SK-N-MC (cell line): ENCODE measurements at regions not wholly inside any gene's neighbourhood (a gene's known extent, or its start where the extent isn't known, plus 50 kb on each side); places are given as distances from the start of the nearest gene placed in this dataset.

ENCODE experiments used
- EZH2 ChIP-seq: fragments of 200-600 bp; sonication (generic); IDR thresholded peaks from one replicate; pipeline ENCODE4 v1.6.1; 2017; ENCODE audit warnings: antibody characterized with exemption
- FOXP2 ChIP-seq: optimal IDR thresholded peaks from 2 replicates; pipeline ENCODE3; 2011; ENCODE audit warnings: mild to moderate bottlenecking, moderate library complexity; ENCODE audit not compliant: insufficient read depth; ENCODE audit errors: extremely low read length, control extremely low read depth
- POLR2AphosphoS5 ChIP-seq: IDR thresholded peaks from 2 replicates; pipeline ENCODE4 v1.6.1; 2012; ENCODE audit warnings: mild to moderate bottlenecking, low read depth, low read length, borderline replicate concordance

- TF ChIP-seq POLR2AphosphoS5 (no peak), EZH2 (no peak), FOXP2 (no peak)
Measured at GRCh38 chr3:87488765-87489164, 212.4 kb upstream of the POU1F1 start.
